A549 (cell line): ENCODE measurements at regions not wholly inside any gene's neighbourhood (a gene's known extent, or its start where the extent isn't known, plus 50 kb on each side); places are given as distances from the start of the nearest gene placed in this dataset.

ENCODE experiments used
- ATAC-seq, 2 experiments: fragments of 200-7000 bp in 1 of 2; fragments of >200 bp in 1 of 2; cut with Nextera tagmentation in 1 of 2; cut with Tn5 transposase in 1 of 2; 3 replicates each; pipeline versions ENCODE4 v1.8.0 to v1.9.1; 2018 to 2020; ENCODE audit warnings: mild to moderate bottlenecking in 1 of 2, moderate library complexity in 1 of 2
- CTCF ChIA-PET: fragments of 300-600 bp; sonication (Branson Sonifier 250); formaldehyde crosslinking; extraction: SDS; loops from one replicate; lab custom pipeline; 2021; ENCODE audit warnings: antibody characterized with exemption, inconsistent platforms; lab: Yijun Ruan, JAX
- POLR2A ChIA-PET: fragments of 350-600 bp; formaldehyde crosslinking; extraction: SDS; loops from one replicate; lab custom pipeline; 2021; ENCODE audit warnings: antibody characterized with exemption, inconsistent platforms; lab: Yijun Ruan, JAX
- DNase-seq, 2 experiments: peaks; one replicate each; pipeline versions ENCODE4 v3.0.0 to v3.0.0-alpha.2; 2011 to 2016; ENCODE audit warnings: low read depth in 1 of 2, low spot score in 1 of 2
- FAIRE-seq: peaks from 2 replicates; lab custom pipeline; 2011; peaks lifted over from hg19 to GRCh38; lab: Jason Lieb, UNC
- H3K27ac ChIP-seq, 2 experiments: fragments of >200 bp; sonication (Bioruptor Twin); formaldehyde crosslinking; 3 replicates each; pipeline ENCODE4 v1.5.1; 2016 to 2017
- H3K4me1 ChIP-seq: fragments of >200 bp; sonication (Bioruptor Twin); formaldehyde crosslinking; 3 replicates; pipeline ENCODE4 v1.6.1; 2016
- H3K4me2 ChIP-seq: fragments of >200 bp; sonication (Bioruptor Twin); formaldehyde crosslinking; 3 replicates; pipeline ENCODE4 v1.6.1; 2016
- H3K4me3 ChIP-seq: fragments of >200 bp; sonication (Bioruptor Twin); formaldehyde crosslinking; 3 replicates; pipeline ENCODE4 v1.5.1; 2016
- H3K9me3 ChIP-seq: fragments of >200 bp; sonication (Bioruptor Twin); formaldehyde crosslinking; 3 replicates; pipeline ENCODE4 v1.6.1; 2016
- ATOH8 ChIP-seq: fragments of 250-450 bp; sonication (Bioruptor Pico); IDR thresholded peaks from 2 replicates; pipeline ENCODE4 v1.5.0; 2020; ENCODE audit warnings: low read depth, mild to moderate bottlenecking, moderate library complexity
- CBX2 ChIP-seq: fragments of 200-600 bp; sonication (generic); IDR thresholded peaks from 2 replicates; pipeline ENCODE4 v1.6.1; 2016; ENCODE audit warnings: low read depth, mild to moderate bottlenecking, borderline replicate concordance
- CBX8 ChIP-seq: fragments of 200-600 bp; sonication (generic); IDR thresholded peaks from 2 replicates; pipeline ENCODE4 v1.6.1; 2016
- CEBPB ChIP-seq, 2 experiments: fragments of >200 bp in 1 of 2; sonication (Bioruptor Twin) in 1 of 2; formaldehyde crosslinking in 1 of 2; IDR thresholded peaks; 2 replicates each; pipeline ENCODE4 v1.6.1; 2012 to 2016
- CHD2 ChIP-seq: fragments of 150-350 bp; IDR thresholded peaks from 2 replicates; pipeline ENCODE4 v1.6.1; 2014; ENCODE audit warnings: low read length; ENCODE audit not compliant: partially characterized antibody
- EHF ChIP-seq: fragments of 250-450 bp; sonication (Bioruptor Pico); IDR thresholded peaks from 2 replicates; pipeline ENCODE4 v1.5.0; 2020; ENCODE audit warnings: mild to moderate bottlenecking
- EP300 ChIP-seq, 2 experiments: fragments of >200 bp; sonication (Bioruptor Twin); formaldehyde crosslinking; IDR thresholded peaks; 2 replicates in 1 of 2; 3 replicates in 1 of 2; pipeline ENCODE4 v1.6.1; 2016 to 2017
- FOSL2 ChIP-seq, 2 experiments: fragments of 450-650 bp in 1 of 2; fragments of >200 bp in 1 of 2; sonication (Bioruptor Twin) in 1 of 2; formaldehyde crosslinking; IDR thresholded peaks; 2 replicates each; pipeline versions ENCODE4 v1.5.0 to v1.6.1; 2016 to 2020; ENCODE audit warnings: mild to moderate bottlenecking in 1 of 2, moderate library complexity in 1 of 2
- KDM1A ChIP-seq: fragments of 200-600 bp; sonication (generic); IDR thresholded peaks from 2 replicates; pipeline ENCODE4 v1.6.1; 2016; ENCODE audit warnings: low read depth, mild to moderate bottlenecking
- KDM5A ChIP-seq: fragments of 200-600 bp; sonication (generic); IDR thresholded peaks from 2 replicates; pipeline ENCODE4 v1.6.1; 2016; ENCODE audit warnings: antibody characterized with exemption, mild to moderate bottlenecking
- MAFK ChIP-seq: fragments of 450-650 bp; IDR thresholded peaks from 2 replicates; pipeline ENCODE4 v1.6.1; 2014; ENCODE audit not compliant: partially characterized antibody
- NFE2L2 ChIP-seq: fragments of 150-350 bp; conservative IDR thresholded peaks from 2 replicates; pipeline ENCODE4 v1.6.1; 2014; ENCODE audit warnings: low read length
- NR3C1 ChIP-seq: fragments of >200 bp; sonication (Bioruptor Twin); formaldehyde crosslinking; IDR thresholded peaks from 3 replicates; pipeline ENCODE4 v1.6.1; 2017
- PBX3 ChIP-seq: IDR thresholded peaks from 2 replicates; pipeline ENCODE4 v1.6.1; 2012
- PHF8 ChIP-seq: fragments of 200-600 bp; sonication (generic); IDR thresholded peaks from 2 replicates; pipeline ENCODE4 v1.6.1; 2016; ENCODE audit warnings: low read depth, mild to moderate bottlenecking, antibody characterized with exemption, moderate library complexity, borderline replicate concordance
- POLR2A ChIP-seq: IDR thresholded peaks from 2 replicates; pipeline ENCODE4 v1.6.1; 2012; ENCODE audit warnings: mild to moderate bottlenecking, low read length
- POLR2AphosphoS2 ChIP-seq: conservative IDR thresholded peaks from 2 replicates; pipeline ENCODE4 v1.6.1; 2012; ENCODE audit warnings: low read length, improper control_type of control experiment, inconsistent platforms
- RCOR1 ChIP-seq: fragments of 150-350 bp; IDR thresholded peaks from 2 replicates; pipeline ENCODE4 v1.6.1; 2014; ENCODE audit warnings: antibody characterized with exemption, low read length, low read depth
- RNF2 ChIP-seq: fragments of 200-600 bp; sonication (generic); IDR thresholded peaks from 2 replicates; pipeline ENCODE4 v1.6.1; 2016; ENCODE audit warnings: low read depth, mild to moderate bottlenecking, antibody characterized with exemption, moderate library complexity, borderline replicate concordance
- SMC3 ChIP-seq: fragments of >200 bp; sonication (Bioruptor Twin); formaldehyde crosslinking; IDR thresholded peaks from 3 replicates; pipeline ENCODE4 v1.6.1; 2018; ENCODE audit warnings: inconsistent platforms
- SREBF2 ChIP-seq: fragments of 450-650 bp; IDR thresholded peaks from 2 replicates; pipeline ENCODE4 v1.6.1; 2014; ENCODE audit warnings: mild to moderate bottlenecking, moderate library complexity
- TFCP2L1 ChIP-seq: fragments of 250-450 bp; sonication (Bioruptor Pico); IDR thresholded peaks from 2 replicates; pipeline ENCODE4 v1.5.0; 2021; ENCODE audit warnings: mild to moderate bottlenecking
- TP53 ChIP-seq: fragments of 250-450 bp; sonication (Bioruptor Pico); IDR thresholded peaks from 2 replicates; pipeline ENCODE4 v1.5.0; 2021; ENCODE audit warnings: mild to moderate bottlenecking, moderate library complexity
- WGBS: methylation state at CpG from one replicate; pipeline ENCODE4 v1.1.6; 2017; ENCODE audit errors: missing lambda C conversion rate; 5-methylcytosine and 5-hydroxymethylcytosine counted together

- TF ChIP-seq NR3C1 (no peak), SREBF2 (no peak), EHF (CRISPR knock-in tag) (no peak), SMC3 (no peak), MAFK (no peak), FOSL2 (IDR thresholded peaks at IDR 0.05) (no peak), FOSL2 (CRISPR knock-in tag; IDR thresholded peaks at IDR 0.05) (no peak)
Observed at GRCh38 chr16:64541621-64542020, 580.2 kb downstream of the CDH11 start (continued).

DNA sequence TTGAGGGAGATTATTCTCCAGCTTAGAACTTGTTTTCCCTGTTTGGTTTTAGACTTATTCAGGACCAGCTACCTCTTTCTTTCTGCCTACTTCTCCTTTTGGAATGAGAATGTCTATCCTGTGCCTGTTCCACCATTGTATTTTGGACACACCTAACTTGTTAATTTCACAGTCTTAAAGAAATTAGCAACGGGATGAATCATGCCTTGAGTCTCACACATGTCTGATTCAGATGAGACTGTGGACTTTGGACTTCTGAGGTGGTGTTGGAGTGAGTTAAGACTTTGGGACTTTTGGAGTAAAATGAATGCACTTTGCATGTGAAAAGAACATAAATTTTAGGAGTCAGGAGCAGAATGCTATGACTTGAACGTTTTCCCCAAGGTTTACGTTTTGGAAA lies 581.4 kb downstream of the CDH11 start:
- CTCF ChIA-PET = no interaction called here
- 3% methylated on average over 3 of the region's 3 CpGs for WGBS

DNA sequence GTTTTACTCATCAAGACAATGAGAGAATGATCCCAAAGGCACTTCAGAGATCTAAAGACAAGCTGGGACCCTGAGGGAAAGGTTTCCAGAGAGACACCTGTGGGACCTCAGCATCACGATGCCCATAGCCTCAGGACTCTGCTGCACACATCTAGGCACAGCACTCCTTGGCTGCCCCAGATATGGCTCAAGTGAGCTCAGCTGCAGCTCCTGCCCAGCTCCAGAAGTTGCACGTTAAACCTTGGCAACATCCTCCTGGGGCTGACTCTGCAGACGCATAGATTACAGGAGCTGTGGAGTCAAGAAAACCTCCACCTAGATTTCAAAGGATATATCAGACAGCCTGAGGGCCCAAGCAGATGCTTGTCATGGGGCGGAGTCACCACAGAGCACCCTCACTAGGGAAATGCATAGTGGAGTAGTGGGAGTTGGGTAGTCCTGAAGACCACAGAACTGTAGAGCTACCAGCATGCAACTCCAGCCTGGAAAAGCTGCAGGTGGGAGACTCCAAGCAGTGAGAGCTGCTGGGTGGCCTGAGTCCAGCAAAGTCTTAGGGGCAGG lies 582.0 kb downstream of the CDH11 start:
- no peaks in the 10 kb centered on the region for H3K4me1 ChIP-seq
- H3K27ac ChIP-seq = no peak overlapping the region
- DNase-seq = no peak
- no peaks in the 10 kb centered on the region for H3K9me3 ChIP-seq
- ATAC-seq = no peak
- no peak overlapping the region for H3K4me3 ChIP-seq
- H3K4me2 ChIP-seq = no peak overlapping the region
- 6% methylated on average over 3 of the region's 4 CpGs for WGBS
- FAIRE-seq = no peak
- ChIA-PET CTCF (no interaction called here), POLR2A (no interaction called here)
- no peak for TF ChIP-seq SMC3
- no peak for TF ChIP-seq TP53 (CRISPR knock-in tag)
- no peak for TF ChIP-seq ATOH8 (CRISPR knock-in tag)
- TF ChIP-seq NFE2L2 = no peak
- TF ChIP-seq POLR2AphosphoS2 = no peak
- TF ChIP-seq MAFK = no peak
- no peak for TF ChIP-seq TFCP2L1
- no peak for TF ChIP-seq CHD2
- TF ChIP-seq FOSL2 (IDR thresholded peaks at IDR 0.05) = no peak
- TF ChIP-seq FOSL2 (CRISPR knock-in tag; IDR thresholded peaks at IDR 0.05) = no peak
- no peak for TF ChIP-seq PBX3
- no peak for TF ChIP-seq CEBPB (IDR thresholded peaks at IDR 0.05)
- no peak for TF ChIP-seq EP300 (IDR thresholded peaks at IDR 0.05)
- TF ChIP-seq RNF2 = no peak

More for the DNA sequence above, 581.4 kb downstream of the CDH11 start:
- FAIRE-seq (no peak), DNase-seq (no peak), ATAC-seq (no peak)
- TF ChIP-seq NFE2L2 (no peak), NR3C1 (no peak), POLR2A (no peak), CBX8 (no peak), PHF8 (no peak), CHD2 (no peak), KDM1A (no peak), EHF (CRISPR knock-in tag) (no peak), CBX2 (no peak), SMC3 (no peak), KDM5A (no peak), RCOR1 (no peak)
- no peaks in the 10 kb centered on the region for H3K9me3 ChIP-seq
- H3K4me2 ChIP-seq = no peak overlapping the region
- H3K4me1 ChIP-seq = no peaks in the 10 kb centered on the region
- H3K27ac ChIP-seq = no peak overlapping the region
- POLR2A ChIA-PET = no interaction called here
- H3K4me3 ChIP-seq = no peak overlapping the region
